ENCODE measurements at regions not wholly inside any gene's neighbourhood (a gene's known extent, or its start where the extent isn't known, plus 50 kb on each side); places are given as distances from the start of the nearest gene placed in this dataset.

- H3K4me3 ChIP-seq, result no peak overlapping the region
- intact Hi-C loops (cut with DNase I), result no loop called here
- TF ChIP-seq EP300 (IDR thresholded peaks at IDR 0.05), result no peak
- TF ChIP-seq CTCF (IDR thresholded peaks at IDR 0.05), result no peak
- TF ChIP-seq POLR2AphosphoS5 (IDR thresholded peaks at IDR 0.05), result no peak
- no peak for TF ChIP-seq POLR2A (IDR thresholded peaks at IDR 0.05; ENCODE audit: low read depth)
- no peaks in the 10 kb centered on the region for H3K27me3 ChIP-seq
- no peaks in the 10 kb centered on the region for H3K4me1 ChIP-seq
- no peak for DNase-seq (ENCODE audit: extremely low spot score)
- H3K27ac ChIP-seq (replicated peaks in 1 of 4), result no peak overlapping the region
- no peaks in the 10 kb centered on the region for H3K36me3 ChIP-seq
- peaks cover 0 to 7% (median 0%) of the 10 kb centered on the region in 4 donors for H3K9me3 ChIP-seq
- 84% methylated on average over 2 of the region's 2 CpGs for WGBS
Measured at GRCh38 chr3:104402902-104403301, 963.8 kb upstream of the ALCAM start.

- H3K27ac ChIP-seq (replicated peaks in 1 of 4), result no peak overlapping the region
- H3K36me3 ChIP-seq, result no peaks in the 10 kb centered on the region
- H3K4me1 ChIP-seq, result no peaks in the 10 kb centered on the region
- intact Hi-C loops (cut with DNase I), result no loop called here
- no peaks in the 10 kb centered on the region for H3K27me3 ChIP-seq
- H3K4me3 ChIP-seq, result no peak overlapping the region
- DNase-seq (ENCODE audit: extremely low spot score), result no peak
- 85% methylated on average over 4 of the region's 4 CpGs for WGBS
- TF ChIP-seq POLR2A (IDR thresholded peaks at IDR 0.05; ENCODE audit: low read depth) (no peak), EP300 (IDR thresholded peaks at IDR 0.05) (no peak), POLR2AphosphoS5 (IDR thresholded peaks at IDR 0.05) (no peak), CTCF (IDR thresholded peaks at IDR 0.05) (no peak)
- no peaks in the 10 kb centered on the region for H3K9me3 ChIP-seq
Measured at GRCh38 chr3:104411757-104412156, 955.0 kb upstream of the ALCAM start.

GRCh38 chr3:104412608-104413580 is 953.8 kb upstream of the ALCAM start:
- no peaks in the 10 kb centered on the region for H3K9me3 ChIP-seq
- no peak overlapping the region for H3K4me3 ChIP-seq
- H3K36me3 ChIP-seq, result no peaks in the 10 kb centered on the region
- intact Hi-C loops (cut with DNase I), result no loop called here
- no peaks in the 10 kb centered on the region for H3K4me1 ChIP-seq
- no peaks in the 10 kb centered on the region for H3K27me3 ChIP-seq
- WGBS, result 79% methylated on average over 9 of the region's 9 CpGs
- no peak for DNase-seq (ENCODE audit: extremely low spot score)
- no peak for TF ChIP-seq POLR2AphosphoS5 (IDR thresholded peaks at IDR 0.05)
- no peak for TF ChIP-seq EP300 (IDR thresholded peaks at IDR 0.05)
- no peak for TF ChIP-seq CTCF (IDR thresholded peaks at IDR 0.05)
- TF ChIP-seq POLR2A (IDR thresholded peaks at IDR 0.05; ENCODE audit: low read depth), result no peak
- H3K27ac ChIP-seq (replicated peaks in 1 of 4), result no peak overlapping the region

GRCh38 chr3:104428337-104428925 is 938.3 kb upstream of the ALCAM start:
- no peaks in the 10 kb centered on the region for H3K36me3 ChIP-seq
- no peak for TF ChIP-seq EP300 (IDR thresholded peaks at IDR 0.05)
- TF ChIP-seq POLR2AphosphoS5 (IDR thresholded peaks at IDR 0.05), result no peak
- no peak for TF ChIP-seq POLR2A (IDR thresholded peaks at IDR 0.05; ENCODE audit: low read depth)
- TF ChIP-seq CTCF (IDR thresholded peaks at IDR 0.05), result no peak
- intact Hi-C loops (cut with DNase I), result no loop called here
- no peak for DNase-seq (ENCODE audit: extremely low spot score)
- no peaks in the 10 kb centered on the region for H3K4me1 ChIP-seq
- H3K27ac ChIP-seq (replicated peaks in 1 of 4), result no peak overlapping the region
- H3K4me3 ChIP-seq, result no peak overlapping the region
- no peaks in the 10 kb centered on the region for H3K9me3 ChIP-seq
- H3K27me3 ChIP-seq, result no peaks in the 10 kb centered on the region
- 75% methylated on average over 2 of the region's 2 CpGs for WGBS
